ENCODE measurements at regions not wholly inside any gene's neighbourhood (a gene's known extent, or its start where the extent isn't known, plus 50 kb on each side); places are given as distances from the start of the nearest gene placed in this dataset.

DNA sequence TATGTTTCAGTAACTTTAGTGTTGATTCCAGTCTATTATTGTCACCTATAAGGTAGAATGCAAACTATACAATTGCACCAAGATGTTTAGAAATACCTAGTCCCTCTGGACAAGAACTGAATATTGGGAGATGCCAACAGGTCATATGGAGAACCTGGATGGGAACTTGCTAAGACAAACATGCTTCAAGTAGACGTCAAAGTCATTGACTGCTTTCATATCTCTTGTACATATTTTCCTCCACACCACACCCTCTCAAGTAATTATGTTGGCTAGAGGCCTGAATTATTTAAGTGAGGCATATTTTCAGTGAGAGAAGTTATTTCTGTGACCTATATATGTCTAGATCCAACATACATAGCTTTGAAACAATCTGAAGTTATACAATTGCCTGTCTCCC lies 453.3 kb downstream of the ELAVL2 start:
- TF ChIP-seq, protein P1, sequence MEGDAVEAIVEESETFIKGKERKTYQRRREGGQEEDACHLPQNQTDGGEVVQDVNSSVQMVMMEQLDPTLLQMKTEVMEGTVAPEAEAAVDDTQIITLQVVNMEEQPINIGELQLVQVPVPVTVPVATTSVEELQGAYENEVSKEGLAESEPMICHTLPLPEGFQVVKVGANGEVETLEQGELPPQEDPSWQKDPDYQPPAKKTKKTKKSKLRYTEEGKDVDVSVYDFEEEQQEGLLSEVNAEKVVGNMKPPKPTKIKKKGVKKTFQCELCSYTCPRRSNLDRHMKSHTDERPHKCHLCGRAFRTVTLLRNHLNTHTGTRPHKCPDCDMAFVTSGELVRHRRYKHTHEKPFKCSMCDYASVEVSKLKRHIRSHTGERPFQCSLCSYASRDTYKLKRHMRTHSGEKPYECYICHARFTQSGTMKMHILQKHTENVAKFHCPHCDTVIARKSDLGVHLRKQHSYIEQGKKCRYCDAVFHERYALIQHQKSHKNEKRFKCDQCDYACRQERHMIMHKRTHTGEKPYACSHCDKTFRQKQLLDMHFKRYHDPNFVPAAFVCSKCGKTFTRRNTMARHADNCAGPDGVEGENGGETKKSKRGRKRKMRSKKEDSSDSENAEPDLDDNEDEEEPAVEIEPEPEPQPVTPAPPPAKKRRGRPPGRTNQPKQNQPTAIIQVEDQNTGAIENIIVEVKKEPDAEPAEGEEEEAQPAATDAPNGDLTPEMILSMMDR (IDR thresholded peaks at IDR 0.05) = no peak
- TF ChIP-seq EP300 (IDR thresholded peaks at IDR 0.05) (no peak), POLR2A (IDR thresholded peaks at IDR 0.05) (no peak), POLR2AphosphoS5 (IDR thresholded peaks at IDR 0.05) (no peak)
